GM23248 (cell line): ENCODE measurements at regions not wholly inside any gene's neighbourhood (a gene's known extent, or its start where the extent isn't known, plus 50 kb on each side); places are given as distances from the start of the nearest gene placed in this dataset.

Experiments
- EZH2 ChIP-seq: fragments of 200-600 bp; sonication (generic); IDR thresholded peaks from 2 replicates; pipeline ENCODE4 v1.6.1; 2018; ENCODE audit warnings: antibody characterized with exemption, mild to moderate bottlenecking; ENCODE audit not compliant: insufficient read depth, poor library complexity, severe bottlenecking
- EZH2phosphoT487 ChIP-seq: fragments of 200-600 bp; sonication (generic); IDR thresholded peaks from 2 replicates; pipeline ENCODE4 v1.6.1; 2018; ENCODE audit warnings: antibody characterized with exemption, moderate library complexity, mild to moderate bottlenecking, low read depth; ENCODE audit not compliant: insufficient read depth

GRCh38 chr3:110944782-110945181 is 126.8 kb upstream of the NECTIN3 start:
- TF ChIP-seq EZH2 (no peak), EZH2phosphoT487 (no peak)
